Prostate gland (tissue), 2 donors: ENCODE measurements at regions not wholly inside any gene's neighbourhood (a gene's known extent, or its start where the extent isn't known, plus 50 kb on each side); places are given as distances from the start of the nearest gene placed in this dataset.

Experiments used
- DNase-seq: peaks from one replicate; pipeline ENCODE4 v3.0.0-alpha.2; 2019; ENCODE audit warnings: low spot score
- H3K27ac ChIP-seq, 2 donors: fragments of 200-600 bp; sonication (generic); 2 replicates each; pipeline ENCODE4 v1.5.1; 2017 to 2019
- H3K27me3 ChIP-seq: fragments of 200-600 bp; sonication (generic); replicated peaks from 2 replicates; pipeline ENCODE4 v1.5.1; 2019; ENCODE audit not compliant: insufficient read depth
- H3K36me3 ChIP-seq, 2 donors: fragments of 200-600 bp; sonication (generic); 1 replicate in 1 of 2; 2 replicates in 1 of 2; pipeline versions ENCODE4 v1.5.1 to v1.8.1; 2017 to 2019
- H3K4me1 ChIP-seq: fragments of 200-600 bp; sonication (generic); replicated peaks from 2 replicates; pipeline ENCODE4 v1.5.1; 2019
- H3K4me3 ChIP-seq, 2 donors: fragments of 200-600 bp; sonication (generic); 2 replicates each; pipeline ENCODE4 v1.5.1; 2017 to 2019
- H3K9me3 ChIP-seq: fragments of 200-600 bp; sonication (generic); 2 replicates; pipeline ENCODE4 v1.5.1; 2017
- CTCF ChIP-seq, 4 experiments: fragments of 200-600 bp in 2 of 4; fragments of 450-650 bp in 2 of 4; sonication (generic) in 2 of 4; IDR thresholded peaks; 1 replicate in 3 of 4; 2 replicates in 1 of 4; pipeline ENCODE4 v1.5.1; 2016 to 2019; ENCODE audit warnings: antibody characterized with exemption in 4 of 4, mild to moderate bottlenecking in 2 of 4, moderate library complexity in 2 of 4
- POLR2A ChIP-seq: fragments of 450-650 bp; IDR thresholded peaks from one replicate; pipeline ENCODE4 v1.6.1; 2016; ENCODE audit warnings: antibody characterized with exemption, mild to moderate bottlenecking
- POLR2AphosphoS5 ChIP-seq: sonication (generic); formaldehyde crosslinking; IDR thresholded peaks from one replicate; pipeline ENCODE4 v1.6.1; 2017; ENCODE audit warnings: antibody characterized with exemption
- whole genome bisulfite sequencing: methylation state at CpG from one replicate; pipeline ENCODE4 v1.1.5; 2018; 5-methylcytosine and 5-hydroxymethylcytosine counted together
- intact Hi-C: fragments of 100-400 bp; cut with DNase I; formaldehyde crosslinking; loops from one replicate; pipeline ENCODE4 v1.14.2; 2022

DNA sequence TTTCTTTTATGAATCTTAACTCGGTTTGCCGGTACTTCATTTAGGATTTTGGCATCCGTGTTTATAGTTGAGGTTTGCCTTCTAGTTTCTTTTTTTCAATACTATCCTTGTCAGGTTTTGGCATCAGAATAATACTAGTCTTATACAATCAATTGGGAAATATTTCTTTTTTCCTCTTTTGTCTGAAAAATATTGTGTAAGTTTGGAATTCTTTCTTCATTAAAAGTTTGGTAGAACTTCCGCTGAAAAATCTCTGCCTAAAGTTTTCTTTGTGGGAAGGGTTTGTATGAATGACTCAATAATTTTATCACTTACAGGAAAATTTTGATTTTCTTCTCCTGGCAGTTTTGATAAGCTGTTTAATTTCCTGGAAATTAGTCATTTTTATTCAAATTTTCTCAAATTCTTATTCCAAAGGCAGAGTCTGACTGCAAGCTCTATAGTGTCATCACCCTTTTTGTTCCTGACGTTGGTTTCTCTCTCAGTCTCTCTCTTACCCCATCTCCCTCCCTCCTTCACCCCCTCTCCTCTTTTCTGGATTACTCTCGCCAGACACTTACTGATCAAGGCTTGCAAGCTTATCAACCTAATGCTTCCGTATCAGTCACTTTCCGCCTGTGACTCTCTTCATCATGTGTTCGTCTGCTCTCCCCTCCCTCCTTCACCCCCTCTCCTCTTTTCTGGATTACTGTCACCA, 555.7 kb downstream of the TBC1D22A start:
- 73% methylated on average over 9 of the region's 9 CpGs for WGBS
- TF ChIP-seq POLR2A: no peak
- no peak for TF ChIP-seq POLR2AphosphoS5
- TF ChIP-seq CTCF (IDR thresholded peaks at IDR 0.05): no peak
- no peak overlapping the region for H3K27ac ChIP-seq

DNA sequence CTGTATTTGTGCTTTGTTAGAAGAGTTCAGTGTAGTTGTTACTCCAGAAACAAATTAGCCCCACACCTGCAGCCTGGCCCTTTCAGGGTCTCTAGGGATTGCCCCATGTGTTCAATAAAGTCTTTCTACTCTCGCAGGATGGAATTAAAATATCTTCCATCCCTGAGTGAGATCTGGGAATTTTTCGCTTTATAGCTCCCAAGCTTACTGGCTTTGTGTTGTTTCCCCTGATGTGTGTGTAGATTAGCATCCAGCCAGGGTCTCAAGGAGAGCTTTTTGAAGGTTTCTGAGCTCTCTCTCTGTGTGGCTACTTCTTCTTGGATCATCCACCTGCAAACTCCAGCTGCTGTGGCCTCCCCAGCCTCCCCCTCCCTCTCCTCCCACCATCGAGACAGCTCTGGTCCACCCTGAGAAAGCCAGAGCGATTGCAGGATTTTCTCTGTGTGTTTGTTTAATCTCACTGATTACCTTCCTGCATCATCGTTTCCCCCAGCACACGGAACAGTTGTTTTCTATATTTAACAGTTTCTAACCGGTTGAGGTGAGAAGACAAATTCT, 553.5 kb downstream of the TBC1D22A start:
- DNase-seq: no peak

More for the DNA sequence above, 555.7 kb downstream of the TBC1D22A start:
- H3K9me3 ChIP-seq: no peaks in the 10 kb centered on the region
- H3K4me3 ChIP-seq: no peak overlapping the region
- no peaks in the 10 kb centered on the region for H3K27me3 ChIP-seq
- no peaks in the 10 kb centered on the region for H3K36me3 ChIP-seq
- DNase-seq: no peak
- intact Hi-C loops: no loop called here
- no peaks in the 10 kb centered on the region for H3K4me1 ChIP-seq

GRCh38 chr22:47310601-47311000, 548.2 kb downstream of the TBC1D22A start:
- WGBS: 81% methylated on average over 1 of the region's 1 CpG
- no peak overlapping the region for H3K4me3 ChIP-seq
- intact Hi-C loops: no loop called here
- DNase-seq: no peak
- H3K36me3 ChIP-seq: no peaks in the 10 kb centered on the region
- H3K27me3 ChIP-seq: no peaks in the 10 kb centered on the region
- TF ChIP-seq CTCF (IDR thresholded peaks at IDR 0.05) (no peak), POLR2AphosphoS5 (no peak), POLR2A (no peak)
- H3K27ac ChIP-seq: no peak overlapping the region
- H3K9me3 ChIP-seq: no peaks in the 10 kb centered on the region
- no peaks in the 10 kb centered on the region for H3K4me1 ChIP-seq

More for the DNA sequence above, 553.5 kb downstream of the TBC1D22A start:
- H3K4me1 ChIP-seq: no peaks in the 10 kb centered on the region
- TF ChIP-seq CTCF (IDR thresholded peaks at IDR 0.05) (no peak), POLR2AphosphoS5 (no peak), POLR2A (no peak)
- no peaks in the 10 kb centered on the region for H3K36me3 ChIP-seq
- H3K27ac ChIP-seq: no peak overlapping the region
- H3K4me3 ChIP-seq: no peak overlapping the region
- H3K9me3 ChIP-seq: no peaks in the 10 kb centered on the region
- intact Hi-C loops: no loop called here
- H3K27me3 ChIP-seq: no peaks in the 10 kb centered on the region
- 26% methylated on average over 7 of the region's 7 CpGs for WGBS

DNA sequence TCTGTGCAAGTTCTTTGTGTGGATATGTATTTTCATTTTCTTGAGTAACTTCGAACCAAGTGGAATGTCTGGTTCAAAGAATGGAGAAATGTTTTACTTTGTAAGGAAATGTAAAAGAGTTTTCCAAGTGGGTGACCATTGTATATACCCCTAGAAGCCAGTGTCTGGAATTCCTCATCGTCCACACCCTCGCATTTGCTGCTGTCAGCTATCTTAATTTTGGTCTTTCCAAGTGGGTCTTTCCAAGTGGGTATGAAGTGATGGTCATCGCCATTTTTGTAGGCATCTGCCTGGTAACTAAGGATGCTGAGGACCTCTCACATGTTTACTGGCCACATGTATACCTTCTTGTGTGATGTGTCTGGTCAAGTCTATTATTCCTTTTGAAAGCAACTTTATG, 547.5 kb downstream of the TBC1D22A start:
- no peaks in the 10 kb centered on the region for H3K27me3 ChIP-seq
- no peak overlapping the region for H3K27ac ChIP-seq
- no peaks in the 10 kb centered on the region for H3K36me3 ChIP-seq
- H3K4me3 ChIP-seq: no peak overlapping the region
- DNase-seq: no peak
- 90% methylated on average over 4 of the region's 4 CpGs for WGBS
- intact Hi-C loops: no loop called here
- H3K9me3 ChIP-seq: no peaks in the 10 kb centered on the region
- TF ChIP-seq CTCF (IDR thresholded peaks at IDR 0.05) (no peak), POLR2A (no peak), POLR2AphosphoS5 (no peak)
- no peaks in the 10 kb centered on the region for H3K4me1 ChIP-seq

- Histone ChIP-seq H3K36me3 (no peaks in the 10 kb centered on the region), H3K4me3 (no peak overlapping the region), H3K27me3 (no peaks in the 10 kb centered on the region), H3K4me1 (no peaks in the 10 kb centered on the region), H3K9me3 (no peaks in the 10 kb centered on the region), H3K27ac (no peak overlapping the region)
- TF ChIP-seq CTCF (IDR thresholded peaks at IDR 0.05): no peak
- TF ChIP-seq POLR2AphosphoS5: no peak
- no peak for TF ChIP-seq POLR2A
- intact Hi-C loops: no loop called here
- 59% methylated on average over 6 of the region's 6 CpGs for WGBS
- no peak for DNase-seq
These were observed 547.0 kb downstream of the TBC1D22A start for GRCh38 chr22:47309476-47309875.
